ENCODE measurements at regions not wholly inside any gene's neighbourhood (a gene's known extent, or its start where the extent isn't known, plus 50 kb on each side); places are given as distances from the start of the nearest gene placed in this dataset.

- DNase-seq (ENCODE audit: low read depth in 1 of 2, low spot score in 1 of 2): no peak
- TF ChIP-seq CTCF (IDR thresholded peaks at IDR 0.05; ENCODE audit: low read depth, low read length): no peak
- Histone ChIP-seq H3K36me3 (no peaks in the 10 kb centered on the region), H3K9me3 (ENCODE audit: low read depth) (no peaks in the 10 kb centered on the region), H3K4me3 (no peak overlapping the region), H3K27ac (no peak overlapping the region), H3K4me1 (ENCODE audit: low read depth) (peaks cover 4% of the 10 kb centered on the region), H3K27me3 (no peaks in the 10 kb centered on the region)
These were observed 56.3 kb upstream of the AFDN start for GRCh38 chr6:167770291-167770955.

- Histone ChIP-seq H3K36me3 (no peaks in the 10 kb centered on the region), H3K9me3 (ENCODE audit: low read depth) (no peaks in the 10 kb centered on the region), H3K4me1 (ENCODE audit: low read depth) (no peaks in the 10 kb centered on the region), H3K27ac (no peak overlapping the region), H3K4me3 (no peak overlapping the region), H3K27me3 (no peaks in the 10 kb centered on the region)
- TF ChIP-seq CTCF (IDR thresholded peaks at IDR 0.05; ENCODE audit: low read depth, low read length): no peak
- no peak for DNase-seq (ENCODE audit: low read depth in 1 of 2, low spot score in 1 of 2)
These were observed 51.8 kb upstream of the AFDN start for GRCh38 chr6:167774881-167775280.

GRCh38 chr6:167776906-167777627 lies 49.6 kb upstream of the AFDN start:
- Histone ChIP-seq H3K36me3 (no peaks in the 10 kb centered on the region), H3K27me3 (no peaks in the 10 kb centered on the region), H3K4me3 (no peak overlapping the region), H3K4me1 (ENCODE audit: low read depth) (no peaks in the 10 kb centered on the region), H3K27ac (no peak overlapping the region), H3K9me3 (ENCODE audit: low read depth) (no peaks in the 10 kb centered on the region)
- no peak for TF ChIP-seq CTCF (IDR thresholded peaks at IDR 0.05; ENCODE audit: low read depth, low read length)
- no peak for DNase-seq (ENCODE audit: low read depth in 1 of 2, low spot score in 1 of 2)
